ENCODE measurements at regions not wholly inside any gene's neighbourhood (a gene's known extent, or its start where the extent isn't known, plus 50 kb on each side); places are given as distances from the start of the nearest gene placed in this dataset.

DNA sequence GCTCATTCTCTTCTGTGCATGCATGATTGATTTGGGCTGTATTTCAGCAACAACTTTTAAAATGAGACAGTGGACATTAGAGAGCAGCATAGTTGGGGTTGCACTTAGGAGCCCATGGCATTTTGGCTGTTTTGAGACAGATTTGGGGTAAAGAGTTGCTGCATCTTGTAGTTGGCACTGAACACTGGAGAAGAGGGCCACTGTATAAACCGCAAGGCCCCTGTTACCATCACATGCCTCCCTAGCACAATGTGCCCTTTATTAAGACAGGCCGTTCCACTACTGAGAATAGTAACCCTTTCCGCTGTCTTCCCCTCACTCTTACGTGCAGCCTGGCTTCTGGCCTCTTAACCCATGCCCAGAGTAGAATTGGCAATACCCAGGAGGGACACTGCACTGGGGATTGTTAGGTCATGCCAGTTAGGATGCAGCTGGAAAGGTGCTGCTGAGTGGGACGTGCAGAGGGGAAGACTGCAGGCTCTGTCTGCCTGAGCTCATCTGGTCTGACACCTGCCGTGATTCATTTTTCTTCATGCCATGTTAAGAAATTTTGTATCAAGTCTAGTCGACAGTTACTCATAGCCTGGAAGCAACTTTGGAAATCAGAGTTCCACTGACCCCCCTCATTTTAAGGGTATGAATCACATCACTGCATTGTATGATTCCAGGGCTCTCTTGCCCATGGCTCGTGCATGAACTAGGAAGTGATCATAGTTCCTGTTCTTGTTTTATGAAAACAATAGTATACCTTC, 146.9 kb upstream of the DMRT1 start:
- DNase-seq: peak; percentile 41

DNA sequence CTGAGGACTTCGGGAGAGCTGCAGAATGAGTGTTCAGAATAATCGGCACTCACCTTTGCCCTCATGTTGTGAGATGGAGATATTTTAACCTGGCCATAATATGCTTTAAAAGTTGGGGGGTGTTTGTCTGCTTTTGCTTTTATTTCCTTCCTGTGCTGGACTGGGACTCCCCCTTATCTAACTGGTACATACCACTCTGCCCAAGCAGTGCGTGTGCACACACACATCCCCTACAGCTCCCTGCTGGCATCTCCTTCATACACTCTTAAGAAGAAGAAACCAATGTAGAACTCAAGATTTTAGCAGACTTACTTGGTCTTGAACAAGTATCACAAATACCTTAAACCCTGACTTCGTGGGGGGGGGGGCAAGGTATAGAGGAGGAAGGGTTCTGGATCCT, 146.2 kb upstream of the DMRT1 start:
- no peak for DNase-seq

DNA sequence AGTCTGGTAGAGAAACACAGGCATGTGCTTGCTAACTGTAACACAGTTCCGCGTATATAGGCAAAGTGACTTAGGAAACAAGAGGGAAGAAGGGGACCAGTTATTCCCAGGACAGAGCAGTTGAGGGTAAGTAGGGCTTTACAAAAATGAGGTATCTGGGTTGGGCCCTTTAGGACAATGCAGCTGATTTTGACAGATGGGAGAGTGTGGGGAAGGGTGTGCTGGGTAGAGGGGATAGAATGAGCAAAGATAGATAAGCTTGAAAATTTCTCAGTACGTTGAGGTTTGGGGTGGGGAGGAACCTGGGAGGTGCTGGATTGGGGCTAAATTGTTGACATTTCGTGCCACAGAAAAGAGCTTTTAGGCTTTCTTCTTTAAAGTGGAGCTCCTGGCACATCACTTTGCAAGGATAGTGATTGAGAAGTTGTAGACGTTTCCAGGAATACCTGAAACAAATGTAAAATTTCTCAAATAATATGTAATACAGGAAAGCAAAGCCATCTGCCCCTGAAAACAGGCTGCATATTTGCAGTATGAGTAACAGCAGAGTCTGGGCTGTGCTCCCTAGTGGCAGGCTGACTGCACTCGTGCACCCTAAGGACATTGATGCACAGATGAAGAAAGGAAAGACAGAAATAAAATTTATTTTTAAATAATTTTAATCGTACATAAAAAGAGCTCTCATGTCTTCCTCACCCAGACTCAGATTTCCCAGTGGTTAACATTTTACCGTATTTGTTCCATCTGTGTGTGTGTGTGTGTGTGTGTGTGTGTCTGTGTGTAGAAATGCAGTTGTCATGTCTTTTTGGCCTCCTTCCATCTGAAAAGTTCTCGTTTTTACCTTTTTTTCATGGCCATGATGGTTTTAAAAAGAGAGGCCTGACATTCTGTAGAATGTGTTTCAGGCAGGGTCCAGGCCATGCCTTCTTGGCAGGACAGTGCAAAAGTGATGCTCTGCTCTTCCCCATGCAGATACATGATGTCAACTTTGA, 144.9 kb upstream of the DMRT1 start:
- DNase-seq: peak; percentile 38

DNA sequence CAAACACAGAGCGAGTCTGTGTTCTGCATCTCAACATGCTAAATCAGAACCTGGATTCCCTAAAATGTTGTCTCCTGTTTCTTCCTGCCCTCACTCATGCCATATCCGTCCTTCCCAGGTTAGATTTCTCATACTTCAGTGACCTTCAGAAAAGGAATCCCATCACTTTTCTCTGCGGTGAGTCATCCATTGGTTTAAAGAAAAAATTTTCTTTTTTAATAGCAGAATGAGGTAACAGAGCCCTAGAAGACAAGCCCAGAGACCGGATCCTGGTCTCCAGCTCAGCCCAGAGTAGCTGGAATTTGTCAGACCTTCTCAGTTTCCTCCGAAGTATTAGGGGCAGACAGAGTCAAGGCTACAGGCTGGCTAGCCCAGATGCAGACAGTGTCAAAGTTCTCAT, 143.2 kb upstream of the DMRT1 start:
- DNase-seq: no peak

DNA sequence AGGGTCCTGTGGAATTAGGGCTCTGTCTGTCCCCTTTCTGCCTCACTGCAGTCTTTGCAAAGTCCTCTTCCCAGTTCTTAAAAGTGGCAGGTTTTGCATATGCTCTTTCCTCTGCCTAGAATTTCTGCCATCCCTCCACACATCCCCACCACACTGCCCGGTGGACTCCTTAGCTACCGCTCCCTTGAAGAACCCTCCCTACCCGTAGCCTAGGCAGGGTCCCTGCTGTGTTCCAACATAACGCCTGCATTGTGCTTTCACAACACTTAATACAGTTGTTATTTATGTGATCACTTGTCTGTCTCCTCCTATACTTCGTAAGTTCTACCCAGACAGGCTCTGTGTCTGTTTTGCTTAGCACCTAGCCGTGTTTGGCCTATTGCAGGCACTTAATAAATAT, 142.5 kb upstream of the DMRT1 start:
- no peak for DNase-seq

DNA sequence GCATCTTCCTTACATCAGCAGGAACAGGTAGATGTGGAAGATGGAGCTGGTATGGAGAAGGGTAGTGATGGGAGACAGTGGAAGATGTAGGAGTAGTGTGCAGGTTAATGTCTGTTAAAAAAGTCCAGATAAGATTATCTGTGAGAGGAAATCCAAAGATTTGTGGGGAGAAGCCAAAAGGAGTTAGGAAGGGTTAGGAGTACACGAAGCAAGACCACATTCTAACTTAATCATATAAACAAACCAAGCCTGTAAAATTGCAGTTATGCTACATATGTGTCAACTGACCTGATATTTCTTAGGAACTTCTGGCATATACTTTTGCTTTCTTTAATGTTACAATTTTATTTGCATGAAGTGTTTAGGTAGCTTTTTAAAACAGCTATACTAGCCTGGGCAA, 142.1 kb upstream of the DMRT1 start:
- DNase-seq: no peak

DNA sequence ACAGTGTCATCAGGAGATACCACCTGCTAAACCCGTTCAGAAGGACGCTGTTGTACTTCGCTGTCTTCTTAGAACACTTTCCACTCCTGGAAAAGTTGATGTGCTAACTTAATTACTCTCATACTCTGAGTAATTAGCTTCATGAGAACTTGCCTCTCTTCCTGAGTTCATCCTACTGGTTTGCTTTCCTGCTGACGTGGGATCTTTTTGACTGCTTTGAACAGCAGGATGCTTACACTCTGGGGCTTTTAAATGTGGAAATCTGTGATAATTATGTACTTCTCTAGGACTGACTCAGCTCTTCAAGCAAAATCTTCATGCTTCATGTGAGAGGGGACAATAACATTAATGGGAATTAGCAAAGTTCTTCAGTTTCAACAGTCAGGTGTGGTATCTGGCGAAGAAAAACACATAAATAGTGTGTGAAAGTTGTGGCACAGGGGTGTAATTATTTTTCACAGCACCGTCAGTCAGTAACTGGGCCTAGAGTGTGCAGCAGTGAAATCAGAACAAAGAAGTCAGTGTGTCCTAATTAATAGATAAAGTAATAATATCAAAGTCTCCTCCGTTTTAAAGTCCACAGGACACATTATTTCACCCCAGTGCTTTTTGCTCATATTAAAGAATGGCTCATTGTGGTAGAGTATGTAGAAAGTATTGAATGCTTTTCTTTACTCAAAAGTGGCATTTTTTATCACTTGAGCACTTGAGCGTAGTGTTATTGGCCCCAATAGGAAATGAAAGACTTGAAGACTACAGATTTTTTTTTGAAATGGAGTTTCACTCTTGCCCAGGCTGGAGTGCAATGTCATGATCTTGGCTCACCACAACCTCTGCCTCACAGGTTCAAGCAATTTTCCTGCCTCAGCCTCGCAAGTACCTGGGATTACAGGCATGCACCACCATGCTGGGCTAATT, 140.9 kb upstream of the DMRT1 start:
- no peak for DNase-seq

DNA sequence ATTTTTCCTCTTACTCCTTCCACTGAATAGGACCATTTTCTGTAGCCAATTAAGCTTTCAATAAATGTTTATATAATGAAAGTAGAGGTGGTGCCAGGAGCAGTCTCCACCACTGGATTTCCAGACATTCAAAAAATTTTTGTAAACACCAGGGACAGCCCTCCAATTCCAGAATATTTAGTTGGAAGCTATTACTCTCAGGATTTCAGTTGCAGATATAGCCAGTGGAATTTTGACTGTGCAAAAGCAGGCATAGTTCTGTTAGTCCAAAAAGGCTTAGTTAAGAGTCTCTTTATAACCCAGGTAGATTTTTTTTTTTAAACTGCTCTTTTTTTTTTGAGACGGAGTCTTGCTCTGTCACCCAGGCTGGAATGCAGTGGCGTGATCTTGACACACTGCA, 138.1 kb upstream of the DMRT1 start:
- peak; percentile 21 for DNase-seq

DNA sequence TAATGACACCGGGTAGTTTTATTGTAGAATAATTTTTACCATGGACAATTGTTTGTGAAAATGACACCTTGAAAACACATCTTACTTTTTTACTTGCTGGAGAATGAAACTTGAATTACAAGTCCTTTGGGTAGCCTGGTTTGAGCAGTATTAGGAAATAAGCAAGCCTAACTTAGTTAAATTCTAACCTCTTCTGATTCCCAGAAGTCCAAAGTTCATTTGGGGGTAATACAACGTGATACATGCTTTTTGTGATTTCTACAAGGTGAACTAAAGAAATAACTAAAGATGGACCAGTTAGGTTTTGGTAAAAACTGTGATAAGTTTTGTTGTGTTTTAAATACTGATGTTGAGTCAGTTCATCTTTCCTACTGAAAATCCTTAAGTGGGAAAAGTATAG, 135.4 kb upstream of the DMRT1 start:
- DNase-seq: no peak

DNA sequence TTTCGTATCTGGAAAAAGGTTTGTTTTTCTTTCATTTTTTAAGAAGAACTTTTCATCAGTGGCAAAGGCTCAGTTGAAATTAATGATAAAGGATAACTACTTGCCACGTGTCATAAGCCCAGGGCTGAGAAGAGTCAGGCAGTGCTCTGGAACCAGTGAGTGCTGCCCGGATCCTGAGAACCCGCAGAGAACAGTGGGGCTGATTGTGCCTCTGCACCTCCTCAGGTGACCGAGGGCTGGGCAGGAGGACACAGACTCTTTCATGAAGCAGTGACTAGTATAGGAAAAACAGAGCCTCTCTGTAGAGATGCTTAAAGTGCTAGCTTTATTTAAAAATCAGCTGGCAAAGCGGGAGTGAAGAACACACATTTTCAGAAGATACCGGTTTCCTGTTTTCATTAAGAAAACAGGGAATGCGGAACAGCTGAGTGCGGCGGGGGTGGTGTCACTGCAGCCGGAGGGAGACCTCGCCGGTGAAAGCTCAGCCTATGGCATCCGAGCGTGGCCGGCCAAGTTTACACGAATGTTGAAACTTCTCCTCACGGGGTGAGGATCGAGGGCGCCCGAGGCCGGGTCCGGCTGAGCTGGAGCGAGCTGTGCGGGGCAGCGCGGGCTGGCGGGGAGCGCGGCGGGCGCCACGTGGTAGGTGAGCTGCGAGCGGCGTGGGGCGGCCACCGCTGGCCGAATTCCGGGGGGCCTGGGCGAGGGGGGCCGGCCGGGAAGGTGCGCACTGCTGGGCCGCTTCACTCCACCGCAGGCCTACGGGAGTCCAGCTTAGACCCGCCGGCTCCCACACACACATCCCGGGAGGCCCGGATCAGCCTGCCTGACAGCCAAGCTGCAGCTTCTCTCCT, 134.7 kb upstream of the DMRT1 start:
- DNase-seq: peak; percentile 51

DNA sequence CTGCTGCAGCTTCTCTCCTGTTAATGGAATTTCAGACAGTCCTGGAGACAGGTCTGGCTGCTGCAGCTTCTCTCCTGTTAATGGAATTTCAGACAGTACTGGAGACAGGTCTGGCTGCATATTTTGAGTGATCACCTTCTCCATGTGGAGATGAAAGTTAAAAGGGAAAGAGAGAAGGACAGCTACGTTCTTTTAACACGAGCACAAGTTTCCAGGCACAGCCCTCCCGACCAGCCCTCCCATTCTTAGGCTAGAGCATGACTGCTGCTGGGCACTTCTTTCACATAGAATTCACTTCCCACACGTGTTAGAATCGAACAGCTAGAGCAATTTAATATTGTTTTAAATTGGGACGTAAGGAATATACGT, 133.3 kb upstream of the DMRT1 start:
- DNase-seq: peak; percentile 36

DNA sequence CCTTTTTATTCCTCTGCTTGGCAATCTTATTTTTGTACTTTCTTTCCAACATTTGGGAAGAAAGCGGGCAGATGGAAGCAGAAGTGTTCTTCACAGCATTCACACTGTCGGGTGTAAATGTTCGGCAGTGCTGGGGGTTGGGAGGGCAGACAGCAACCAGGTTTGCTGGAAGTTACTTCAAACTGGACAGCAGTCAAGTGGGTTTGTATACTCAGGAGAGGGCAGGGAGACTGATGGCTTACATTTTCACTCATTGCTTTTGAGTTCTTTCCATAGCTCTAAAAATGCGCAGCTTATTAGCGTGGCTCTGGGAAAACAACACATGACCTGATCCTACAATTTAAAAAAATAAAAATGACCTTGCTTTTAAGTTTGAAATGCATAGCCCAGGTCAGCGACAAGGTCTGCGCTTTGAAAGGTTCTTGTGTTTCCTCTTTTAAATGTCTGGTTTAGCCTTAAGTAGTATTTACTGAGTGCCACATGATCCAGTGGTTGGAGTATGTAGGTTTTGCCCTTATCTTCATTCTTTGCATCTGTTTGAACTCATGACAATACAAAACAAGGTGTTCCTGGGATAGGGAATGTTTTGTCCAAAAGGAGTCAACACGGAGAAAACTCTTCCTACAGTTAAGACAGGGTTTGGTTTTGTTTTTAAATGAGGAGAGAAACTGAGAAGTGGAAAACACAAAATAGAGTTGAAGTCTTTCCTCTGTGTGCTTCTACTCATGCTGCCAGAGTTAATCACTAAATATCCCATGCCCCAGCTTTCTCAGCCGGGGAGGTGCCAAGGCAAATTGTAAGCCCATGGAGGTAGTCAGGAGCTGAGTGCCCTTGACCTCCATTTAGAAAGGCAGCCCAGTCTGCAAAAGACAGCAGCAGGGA, 132.7 kb upstream of the DMRT1 start:
- DNase-seq: no peak

DNA sequence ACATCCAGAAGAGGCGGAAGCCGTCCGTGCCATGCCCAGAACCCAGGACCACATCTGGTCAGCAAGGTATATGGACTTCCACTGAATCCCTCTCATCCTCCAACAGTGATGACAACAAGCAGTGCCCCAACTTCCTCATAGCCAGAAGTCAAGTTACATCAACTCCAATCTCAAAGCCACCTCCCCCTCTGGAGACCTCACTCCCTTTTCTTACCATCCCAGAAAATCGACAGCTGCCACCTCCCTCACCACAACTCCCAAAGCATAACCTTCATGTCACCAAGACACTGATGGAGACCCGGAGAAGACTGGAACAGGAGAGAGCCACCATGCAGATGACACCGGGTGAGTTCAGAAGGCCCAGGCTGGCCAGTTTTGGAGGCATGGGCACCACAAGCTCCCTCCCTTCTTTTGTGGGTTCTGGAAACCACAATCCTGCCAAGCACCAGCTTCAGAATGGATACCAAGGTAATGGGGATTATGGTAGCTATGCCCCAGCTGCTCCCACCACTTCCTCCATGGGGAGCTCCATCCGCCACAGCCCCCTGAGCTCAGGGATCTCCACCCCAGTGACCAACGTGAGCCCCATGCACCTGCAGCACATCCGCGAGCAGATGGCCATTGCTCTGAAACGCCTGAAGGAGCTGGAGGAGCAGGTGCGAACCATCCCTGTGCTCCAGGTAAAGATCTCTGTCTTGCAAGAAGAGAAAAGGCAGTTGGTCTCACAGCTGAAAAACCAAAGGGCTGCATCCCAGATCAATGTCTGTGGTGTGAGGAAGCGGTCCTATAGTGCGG, 130.3 kb upstream of the DMRT1 start:
- no peak for DNase-seq

DNA sequence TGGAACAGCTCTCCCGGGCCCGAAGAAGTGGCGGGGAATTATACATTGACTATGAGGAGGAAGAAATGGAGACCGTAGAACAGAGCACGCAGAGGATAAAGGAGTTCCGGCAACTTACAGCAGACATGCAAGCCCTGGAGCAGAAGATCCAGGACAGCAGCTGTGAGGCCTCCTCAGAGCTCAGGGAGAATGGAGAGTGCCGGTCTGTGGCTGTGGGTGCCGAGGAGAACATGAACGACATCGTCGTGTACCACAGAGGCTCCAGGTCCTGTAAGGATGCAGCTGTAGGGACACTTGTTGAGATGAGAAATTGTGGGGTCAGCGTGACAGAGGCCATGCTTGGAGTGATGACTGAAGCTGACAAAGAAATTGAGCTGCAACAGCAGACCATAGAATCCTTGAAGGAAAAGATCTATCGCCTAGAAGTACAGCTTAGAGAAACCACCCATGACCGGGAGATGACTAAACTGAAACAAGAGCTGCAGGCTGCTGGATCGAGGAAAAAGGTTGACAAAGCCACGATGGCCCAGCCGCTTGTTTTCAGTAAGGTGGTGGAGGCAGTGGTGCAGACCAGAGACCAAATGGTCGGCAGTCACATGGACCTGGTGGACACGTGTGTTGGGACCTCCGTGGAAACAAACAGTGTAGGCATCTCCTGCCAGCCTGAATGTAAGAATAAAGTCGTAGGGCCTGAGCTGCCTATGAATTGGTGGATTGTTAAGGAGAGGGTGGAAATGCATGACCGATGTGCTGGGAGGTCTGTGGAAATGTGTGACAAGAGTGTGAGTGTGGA, 129.5 kb upstream of the DMRT1 start:
- DNase-seq: no peak

DNA sequence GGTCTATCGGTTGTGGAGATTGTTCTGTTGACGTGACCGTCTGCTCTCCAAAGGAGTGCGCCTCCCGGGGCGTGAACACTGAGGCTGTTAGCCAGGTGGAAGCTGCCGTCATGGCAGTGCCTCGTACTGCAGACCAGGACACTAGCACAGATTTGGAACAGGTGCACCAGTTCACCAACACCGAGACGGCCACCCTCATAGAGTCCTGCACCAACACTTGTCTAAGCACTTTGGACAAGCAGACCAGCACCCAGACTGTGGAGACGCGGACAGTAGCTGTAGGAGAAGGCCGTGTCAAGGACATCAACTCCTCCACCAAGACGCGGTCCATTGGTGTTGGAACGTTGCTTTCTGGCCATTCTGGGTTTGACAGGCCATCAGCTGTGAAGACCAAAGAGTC, 128.9 kb upstream of the DMRT1 start:
- DNase-seq: no peak

DNA sequence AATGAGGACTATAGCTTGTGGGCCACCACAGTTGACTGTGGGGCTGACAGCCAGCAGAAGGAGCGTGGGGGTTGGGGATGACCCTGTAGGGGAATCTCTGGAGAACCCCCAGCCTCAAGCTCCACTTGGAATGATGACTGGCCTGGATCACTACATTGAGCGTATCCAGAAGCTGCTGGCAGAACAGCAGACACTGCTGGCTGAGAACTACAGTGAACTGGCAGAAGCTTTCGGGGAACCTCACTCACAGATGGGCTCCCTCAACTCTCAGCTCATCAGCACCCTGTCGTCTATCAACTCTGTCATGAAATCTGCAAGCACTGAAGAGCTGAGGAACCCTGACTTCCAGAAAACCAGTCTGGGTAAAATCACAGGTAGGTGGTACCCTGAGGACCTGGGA, 128.4 kb upstream of the DMRT1 start:
- no peak for DNase-seq

DNA sequence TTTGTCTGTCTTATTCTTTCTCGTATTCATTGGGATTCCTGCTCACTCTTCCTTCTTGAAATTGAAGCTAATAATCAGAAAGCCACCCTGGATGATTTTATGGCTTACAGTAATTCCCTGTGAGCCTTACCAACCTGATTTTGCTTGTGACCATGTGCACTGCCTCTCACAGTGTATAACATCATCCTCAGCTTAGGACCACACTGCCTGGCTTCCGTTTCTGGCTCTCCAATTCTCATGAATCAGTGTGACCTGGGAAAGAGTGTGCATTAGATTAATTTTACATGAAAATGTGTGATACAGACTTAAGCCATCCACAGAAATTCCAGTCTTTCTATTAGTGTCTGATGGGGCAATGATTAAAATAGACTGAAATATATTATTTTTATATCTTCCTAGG, 126.8 kb upstream of the DMRT1 start:
- DNase-seq: no peak

DNA sequence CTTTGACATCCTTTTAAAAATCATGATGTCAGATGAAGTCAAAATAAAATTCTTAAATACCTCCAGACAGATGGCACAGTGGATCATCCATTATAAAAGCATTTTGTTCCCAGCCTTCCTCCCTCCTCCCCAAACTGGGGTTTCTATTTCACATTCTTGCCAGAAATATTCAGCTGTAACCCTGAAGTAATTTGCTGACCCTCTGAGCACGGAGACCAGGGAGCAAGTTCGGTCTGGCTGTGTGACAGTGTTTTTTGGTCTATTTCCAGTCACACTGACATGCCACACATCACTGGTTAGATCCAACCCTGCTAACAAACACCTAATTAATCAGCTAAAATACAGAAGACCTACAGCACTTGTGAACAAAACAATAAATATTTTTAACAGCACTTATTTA, 126.2 kb upstream of the DMRT1 start:
- no peak for DNase-seq
